Fibroblast of lung (primary cell): ENCODE measurements at regions not wholly inside any gene's neighbourhood (a gene's known extent, or its start where the extent isn't known, plus 50 kb on each side); places are given as distances from the start of the nearest gene placed in this dataset.

Experiments used
- EZH2 ChIP-seq: IDR thresholded peaks from 2 replicates; pipeline ENCODE4 v1.5.1; 2012; ENCODE audit warnings: low read length, control low read depth, mild to moderate bottlenecking; ENCODE audit errors: missing control alignments
- TF ChIP-seq, protein P1 (sequence below), 2 donors: IDR thresholded peaks in 1 of 2; conservative IDR thresholded peaks in 1 of 2; 1 replicate in 1 of 2; 2 replicates in 1 of 2; pipeline ENCODE4 v1.5.1; 2011 to 2012; ENCODE audit warnings: low read length in 2 of 2, control low read depth in 1 of 2, inconsistent platforms in 1 of 2, low read depth in 1 of 2, mild to moderate bottlenecking in 1 of 2

DNA sequence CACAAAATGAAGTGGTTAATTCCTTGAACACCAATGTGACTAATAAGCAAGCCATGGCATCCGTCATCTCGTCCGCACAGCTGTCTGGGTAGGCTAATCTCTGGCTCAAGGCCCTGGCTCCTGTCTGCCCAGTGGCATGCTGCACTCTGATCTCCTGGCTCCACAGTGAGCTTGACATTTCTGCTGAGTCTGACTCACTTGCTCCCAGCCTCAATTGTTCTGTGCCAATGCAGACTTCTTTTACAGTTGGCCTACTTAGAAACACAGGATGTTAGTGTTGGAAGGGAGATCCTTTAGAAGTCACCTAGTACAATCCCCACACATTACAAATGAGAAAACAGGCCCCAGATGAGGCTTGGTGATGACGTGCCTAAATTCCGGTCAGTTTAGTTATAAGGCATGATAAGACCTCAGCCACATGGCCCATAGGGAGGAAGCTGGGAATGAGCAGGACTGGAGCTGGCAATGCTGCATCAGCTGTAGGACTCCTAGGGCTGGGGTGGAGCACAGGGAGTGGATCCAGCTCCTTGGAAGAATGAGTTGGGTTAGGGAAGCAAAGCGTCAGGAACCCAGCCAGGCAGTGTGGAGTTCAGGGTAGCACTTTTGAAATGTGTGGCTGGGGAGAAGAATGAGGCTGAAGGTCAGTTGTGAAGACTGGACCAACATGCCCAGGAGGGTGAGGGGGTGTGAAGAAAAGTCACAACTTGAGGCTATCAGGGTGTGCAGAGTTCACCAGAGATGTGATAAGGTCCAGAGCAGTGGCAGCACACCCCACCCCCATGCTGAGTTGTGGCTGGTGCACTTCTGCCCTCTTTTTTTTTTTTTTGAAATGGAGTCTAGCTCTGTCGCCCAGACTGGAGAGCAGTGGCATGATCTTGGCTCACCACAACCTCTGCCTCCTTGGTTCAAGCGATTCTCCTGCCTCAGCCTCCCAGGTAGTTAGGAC is 70.2 kb upstream of the EED start:
- TF ChIP-seq, protein P1, sequence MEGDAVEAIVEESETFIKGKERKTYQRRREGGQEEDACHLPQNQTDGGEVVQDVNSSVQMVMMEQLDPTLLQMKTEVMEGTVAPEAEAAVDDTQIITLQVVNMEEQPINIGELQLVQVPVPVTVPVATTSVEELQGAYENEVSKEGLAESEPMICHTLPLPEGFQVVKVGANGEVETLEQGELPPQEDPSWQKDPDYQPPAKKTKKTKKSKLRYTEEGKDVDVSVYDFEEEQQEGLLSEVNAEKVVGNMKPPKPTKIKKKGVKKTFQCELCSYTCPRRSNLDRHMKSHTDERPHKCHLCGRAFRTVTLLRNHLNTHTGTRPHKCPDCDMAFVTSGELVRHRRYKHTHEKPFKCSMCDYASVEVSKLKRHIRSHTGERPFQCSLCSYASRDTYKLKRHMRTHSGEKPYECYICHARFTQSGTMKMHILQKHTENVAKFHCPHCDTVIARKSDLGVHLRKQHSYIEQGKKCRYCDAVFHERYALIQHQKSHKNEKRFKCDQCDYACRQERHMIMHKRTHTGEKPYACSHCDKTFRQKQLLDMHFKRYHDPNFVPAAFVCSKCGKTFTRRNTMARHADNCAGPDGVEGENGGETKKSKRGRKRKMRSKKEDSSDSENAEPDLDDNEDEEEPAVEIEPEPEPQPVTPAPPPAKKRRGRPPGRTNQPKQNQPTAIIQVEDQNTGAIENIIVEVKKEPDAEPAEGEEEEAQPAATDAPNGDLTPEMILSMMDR (conservative IDR thresholded peaks at IDR 0.05 in 1 of 2, IDR thresholded peaks at IDR 0.05 in 1 of 2; ENCODE audit: low read depth in 1 of 2, low read length in 2 of 2) = no peak
- TF ChIP-seq EZH2 = no peak
